ENCODE measurements at regions not wholly inside any gene's neighbourhood (a gene's known extent, or its start where the extent isn't known, plus 50 kb on each side); places are given as distances from the start of the nearest gene placed in this dataset.

- TF ChIP-seq, protein P1, sequence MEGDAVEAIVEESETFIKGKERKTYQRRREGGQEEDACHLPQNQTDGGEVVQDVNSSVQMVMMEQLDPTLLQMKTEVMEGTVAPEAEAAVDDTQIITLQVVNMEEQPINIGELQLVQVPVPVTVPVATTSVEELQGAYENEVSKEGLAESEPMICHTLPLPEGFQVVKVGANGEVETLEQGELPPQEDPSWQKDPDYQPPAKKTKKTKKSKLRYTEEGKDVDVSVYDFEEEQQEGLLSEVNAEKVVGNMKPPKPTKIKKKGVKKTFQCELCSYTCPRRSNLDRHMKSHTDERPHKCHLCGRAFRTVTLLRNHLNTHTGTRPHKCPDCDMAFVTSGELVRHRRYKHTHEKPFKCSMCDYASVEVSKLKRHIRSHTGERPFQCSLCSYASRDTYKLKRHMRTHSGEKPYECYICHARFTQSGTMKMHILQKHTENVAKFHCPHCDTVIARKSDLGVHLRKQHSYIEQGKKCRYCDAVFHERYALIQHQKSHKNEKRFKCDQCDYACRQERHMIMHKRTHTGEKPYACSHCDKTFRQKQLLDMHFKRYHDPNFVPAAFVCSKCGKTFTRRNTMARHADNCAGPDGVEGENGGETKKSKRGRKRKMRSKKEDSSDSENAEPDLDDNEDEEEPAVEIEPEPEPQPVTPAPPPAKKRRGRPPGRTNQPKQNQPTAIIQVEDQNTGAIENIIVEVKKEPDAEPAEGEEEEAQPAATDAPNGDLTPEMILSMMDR (IDR thresholded peaks at IDR 0.05) = no peak
- no peak for TF ChIP-seq POLR2A (IDR thresholded peaks at IDR 0.05)
Measured at GRCh38 chr21:35533893-35534292, 484.8 kb upstream of the RUNX1 start.
